GM21367 (cell line): ENCODE measurements at regions not wholly inside any gene's neighbourhood (a gene's known extent, or its start where the extent isn't known, plus 50 kb on each side); places are given as distances from the start of the nearest gene placed in this dataset.

Experiments used
- ATAC-seq: cut with Tn5 transposase; IDR thresholded peaks from one replicate; pipeline ENCODE4 v1.9.1; 2021; ENCODE audit not compliant: unreplicated experiment

DNA sequence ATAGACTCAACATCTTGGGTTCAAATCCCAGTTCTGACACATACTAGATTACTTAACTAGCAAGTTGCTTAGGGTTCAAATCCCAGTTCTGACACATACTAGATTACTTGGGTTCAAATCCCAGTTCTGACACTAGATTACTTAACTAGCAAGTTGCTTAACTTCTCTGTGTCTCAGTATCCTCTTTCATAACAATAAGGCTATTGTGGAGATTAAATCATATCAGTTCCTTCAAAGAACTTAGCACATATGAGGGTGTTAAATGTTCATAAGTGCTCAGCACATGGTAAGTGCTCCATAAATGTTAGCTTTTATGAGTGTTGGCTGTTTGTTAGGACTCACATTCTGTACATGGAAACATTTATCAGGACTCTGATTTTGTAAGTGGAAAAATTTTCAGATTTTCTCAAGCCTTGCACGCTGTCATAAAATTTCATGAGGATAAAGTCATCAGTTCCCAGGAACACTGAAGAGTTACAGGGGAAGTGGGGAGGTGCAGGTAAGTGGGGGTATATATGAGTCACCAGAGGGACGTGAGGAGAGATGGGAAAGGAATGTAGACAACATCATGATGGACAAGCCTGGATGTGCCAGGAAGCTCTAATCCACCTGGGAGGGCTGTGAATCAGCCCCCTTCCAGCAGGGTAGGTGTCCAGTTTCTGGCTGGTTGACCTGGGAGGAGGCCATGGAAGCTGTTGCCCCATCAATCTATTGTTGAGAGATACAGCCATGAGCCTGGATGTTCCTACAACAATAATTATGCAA lies 532.2 kb upstream of the WWC1 start:
- ATAC-seq, result no peak

DNA sequence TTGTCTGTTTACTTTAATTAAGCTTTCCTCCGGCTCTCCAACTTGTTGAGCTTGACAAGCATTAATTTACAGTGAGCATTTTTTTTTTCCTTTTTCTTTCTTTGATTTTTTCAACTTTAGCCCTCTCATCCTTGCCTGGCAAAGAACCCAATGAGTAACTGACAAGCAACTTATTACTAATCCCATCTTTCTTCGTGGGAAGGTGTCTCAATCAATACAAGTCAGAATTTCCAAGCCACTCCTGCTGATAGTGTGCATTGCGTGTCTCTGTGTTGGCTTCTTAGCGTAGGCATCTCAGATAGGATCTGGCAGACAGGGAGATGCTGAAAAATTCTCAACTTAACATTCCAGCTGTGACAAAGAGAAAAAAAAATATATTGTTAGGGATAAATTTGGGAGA lies 527.7 kb upstream of the WWC1 start:
- no peak for ATAC-seq

DNA sequence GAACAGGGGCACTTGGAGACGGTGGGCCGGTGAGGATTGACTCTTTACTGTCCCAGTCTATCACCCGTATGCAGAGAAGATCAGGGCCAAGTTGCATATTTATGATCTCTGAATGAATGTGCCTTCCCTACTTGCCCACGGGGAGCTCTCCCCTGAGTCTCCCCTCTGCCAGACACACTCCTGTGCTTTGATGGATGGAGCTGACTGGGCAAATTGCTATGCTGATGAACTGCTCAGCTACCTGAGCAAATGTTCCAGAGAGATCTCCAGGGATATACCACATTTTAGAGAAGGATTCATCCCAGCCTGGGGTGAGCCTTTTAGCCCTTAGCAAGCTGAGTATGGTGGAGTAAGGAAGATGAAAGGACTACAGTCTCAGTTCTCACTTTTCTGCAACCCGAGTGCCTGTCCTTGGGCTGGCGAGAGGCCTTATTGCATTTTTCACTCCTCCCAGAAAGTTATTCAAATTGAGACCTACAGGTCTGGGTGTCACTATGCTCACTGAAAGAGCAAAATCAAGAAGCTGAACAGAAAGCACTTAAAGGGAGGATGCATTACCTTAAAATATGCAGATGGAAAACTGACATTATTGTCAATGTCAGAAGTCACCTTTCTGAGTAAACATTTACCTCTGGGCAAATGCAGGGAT lies 526.7 kb upstream of the WWC1 start:
- ATAC-seq, result no peak

DNA sequence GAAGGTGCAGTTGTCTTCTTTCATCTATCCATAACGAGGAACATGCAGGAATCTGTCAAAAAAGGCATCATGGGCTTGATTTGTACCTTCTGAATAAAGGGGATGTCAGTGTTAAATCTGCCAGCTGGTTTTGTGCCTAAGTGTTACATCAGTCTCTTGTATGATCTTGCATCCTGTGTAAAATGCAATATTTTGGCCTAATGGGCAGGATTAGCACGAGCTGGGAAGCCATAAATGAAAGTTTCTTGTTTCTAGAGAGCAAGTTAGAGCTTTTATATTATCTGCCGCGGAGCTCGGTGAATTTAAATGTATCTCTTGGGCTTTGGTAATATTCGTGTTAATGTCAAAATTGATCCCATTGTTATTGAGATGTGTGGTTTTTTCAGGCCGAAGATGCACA lies 526.1 kb upstream of the WWC1 start:
- no peak for ATAC-seq

DNA sequence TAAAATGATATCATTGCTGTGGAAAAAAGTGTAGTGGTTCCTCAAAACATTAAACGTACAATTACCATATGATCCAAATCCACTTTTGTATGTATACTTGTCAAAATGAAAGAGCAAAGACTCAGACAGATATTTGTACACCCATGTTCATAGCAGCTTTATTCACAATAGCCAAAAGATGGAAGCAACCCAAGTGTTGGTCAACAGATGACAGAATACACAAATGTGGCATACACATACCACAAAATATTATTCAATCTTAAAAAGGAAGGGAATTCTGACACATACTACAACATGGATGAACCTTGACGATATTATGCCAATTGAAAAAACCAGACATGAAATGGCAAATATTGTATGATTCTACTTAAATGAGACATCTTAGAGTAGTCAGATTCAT lies 524.5 kb upstream of the WWC1 start:
- ATAC-seq, result no peak

DNA sequence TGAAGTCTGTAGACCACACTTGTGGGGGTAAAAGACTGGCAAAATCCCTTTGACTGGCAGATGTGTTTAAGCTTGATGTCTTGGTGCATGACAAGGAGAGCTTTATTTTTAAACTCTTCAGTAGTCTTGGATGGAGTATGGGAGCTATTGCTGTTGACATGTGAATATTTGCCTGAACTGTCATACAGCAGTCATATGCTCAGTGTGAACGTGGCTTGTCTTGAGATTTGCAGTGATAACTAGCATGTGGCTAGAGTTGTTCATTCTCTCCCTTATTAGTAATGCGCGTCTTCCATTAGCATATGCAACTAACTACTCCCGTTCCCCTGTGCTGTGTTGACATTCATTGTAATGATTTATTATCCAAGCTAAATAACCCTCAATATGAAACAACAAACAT lies 523.6 kb upstream of the WWC1 start:
- ATAC-seq, result no peak

DNA sequence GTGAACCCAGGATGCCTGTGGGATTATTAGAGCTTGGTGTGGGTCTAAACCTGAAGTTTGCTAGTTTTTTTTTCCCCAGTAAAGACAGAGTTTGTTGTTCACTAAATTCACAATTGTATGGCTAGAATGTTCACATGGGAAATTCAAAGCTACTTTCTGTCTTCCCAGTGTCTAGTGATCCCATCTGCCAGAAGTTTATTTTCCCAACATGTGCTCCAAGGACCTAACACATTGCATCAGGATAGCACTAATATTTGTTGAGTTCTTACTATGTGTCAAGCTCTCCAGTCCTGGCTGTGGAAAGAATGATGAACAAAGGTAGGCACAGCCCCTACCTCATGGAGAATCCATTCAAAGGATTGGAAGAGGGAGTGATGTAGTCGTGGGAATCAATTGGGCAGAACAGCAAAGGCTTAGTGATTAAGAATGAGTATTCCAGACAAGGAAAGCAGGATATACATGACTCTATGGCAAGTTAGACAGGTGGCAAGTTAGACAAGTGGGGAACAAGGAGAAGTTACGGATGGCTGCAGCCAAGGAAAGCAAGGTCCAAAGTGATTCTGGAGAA lies 521.5 kb upstream of the WWC1 start:
- ATAC-seq, result no peak

DNA sequence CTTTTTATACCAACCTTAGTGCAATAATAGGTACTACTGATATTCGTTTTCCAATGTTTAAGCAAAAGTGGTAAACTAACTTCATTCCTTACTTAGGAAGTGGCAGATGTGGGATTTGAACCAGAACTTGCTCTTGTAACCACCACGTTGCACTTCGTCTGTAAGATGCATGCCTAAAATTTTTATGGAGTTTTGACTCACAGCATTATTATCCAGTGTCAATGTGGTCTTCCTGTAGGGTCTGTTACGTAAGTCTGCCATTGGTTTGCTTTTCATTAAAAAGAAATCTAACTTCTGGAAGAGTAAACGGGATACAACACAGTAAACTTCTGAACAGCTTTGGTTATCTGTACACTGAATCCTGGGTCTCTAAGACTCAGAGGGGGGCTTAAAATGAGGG lies 521.0 kb upstream of the WWC1 start:
- ATAC-seq, result no peak

DNA sequence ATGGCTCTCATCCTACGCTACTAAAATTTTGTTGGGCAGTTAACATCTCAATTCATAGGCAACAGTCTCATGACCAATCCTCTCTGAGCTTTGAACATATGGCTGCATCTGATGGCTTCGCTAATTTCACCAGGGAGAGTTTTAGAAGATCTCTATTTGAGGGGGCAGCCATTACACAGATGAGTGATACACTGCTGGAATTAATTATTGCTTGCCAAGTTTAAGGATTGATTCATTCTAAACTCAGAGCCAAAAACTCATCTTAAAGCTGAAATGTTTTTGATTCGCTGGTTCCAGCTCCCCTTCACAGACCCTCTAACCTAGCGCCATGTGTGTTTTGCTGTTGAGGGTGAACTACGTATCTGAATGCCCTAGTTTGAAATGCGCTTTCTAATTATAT lies 519.9 kb upstream of the WWC1 start:
- ATAC-seq, result no peak

DNA sequence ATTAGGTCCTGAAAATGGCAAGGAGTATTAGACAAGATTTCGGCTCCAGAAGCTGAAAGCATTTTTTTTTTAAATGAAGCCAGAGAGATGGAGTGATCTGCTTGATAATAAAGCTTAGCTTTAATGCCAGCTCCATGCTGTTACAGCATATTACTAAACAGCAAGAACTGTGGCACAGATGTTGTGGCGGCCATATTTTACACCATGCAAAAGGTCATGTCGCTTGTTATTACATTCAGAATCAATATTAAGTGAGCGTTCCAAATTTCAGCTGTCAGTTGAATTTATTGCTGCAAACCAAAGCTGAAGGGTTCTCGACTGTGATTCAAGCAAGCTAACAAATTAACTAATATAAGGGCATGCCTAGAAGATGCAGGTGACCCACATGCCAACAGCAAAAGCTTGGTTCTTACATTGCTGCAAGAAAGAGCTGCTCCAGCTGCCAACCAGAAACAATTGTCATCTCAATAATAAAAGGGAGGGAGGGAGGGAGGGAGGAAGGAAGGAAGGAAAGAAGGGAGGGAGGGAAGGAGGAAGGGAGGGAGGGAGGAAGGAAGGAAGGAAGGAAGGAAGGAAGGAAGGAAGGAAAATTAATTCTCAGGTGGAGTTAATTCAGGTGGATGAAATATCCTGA lies 517.7 kb upstream of the WWC1 start:
- no peak for ATAC-seq

DNA sequence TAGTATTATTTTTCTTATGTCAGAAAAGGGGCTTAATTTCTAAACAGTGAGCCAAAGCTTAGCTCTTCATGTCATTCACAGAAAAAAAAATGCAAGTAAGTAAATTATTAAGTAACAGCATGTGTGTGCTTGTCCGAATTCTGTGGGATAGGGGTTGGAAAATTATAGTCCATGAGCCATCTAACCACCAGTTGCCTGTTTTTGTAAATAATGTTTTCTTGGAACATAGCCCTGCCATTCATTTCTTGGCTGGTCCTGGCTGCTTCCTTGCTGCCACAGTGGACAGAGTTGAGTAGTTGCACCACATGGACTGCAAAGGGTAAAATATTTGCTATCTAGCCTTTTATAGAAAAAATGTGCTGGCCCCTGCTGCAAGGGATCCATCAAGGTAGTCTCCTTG lies 513.7 kb upstream of the WWC1 start:
- ATAC-seq, result no peak

DNA sequence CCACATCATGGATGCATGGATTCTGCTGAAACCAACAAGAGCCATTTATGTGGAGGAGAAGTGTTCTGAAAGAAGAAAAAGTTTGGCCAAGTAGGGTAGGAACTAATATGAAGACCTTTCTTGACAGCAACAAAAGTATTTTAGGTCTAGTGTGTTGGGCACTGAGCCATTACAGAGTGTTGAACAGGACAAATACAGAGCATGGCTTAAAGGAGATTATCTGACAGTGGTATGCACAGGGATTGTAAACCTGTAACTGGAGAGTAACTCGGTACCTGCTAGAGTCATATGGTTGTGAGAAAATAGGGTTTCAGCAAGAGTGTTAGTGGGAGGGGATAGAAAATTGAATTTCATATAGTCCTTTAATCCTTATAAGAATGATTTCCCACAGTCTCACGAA lies 513.2 kb upstream of the WWC1 start:
- ATAC-seq, result no peak

DNA sequence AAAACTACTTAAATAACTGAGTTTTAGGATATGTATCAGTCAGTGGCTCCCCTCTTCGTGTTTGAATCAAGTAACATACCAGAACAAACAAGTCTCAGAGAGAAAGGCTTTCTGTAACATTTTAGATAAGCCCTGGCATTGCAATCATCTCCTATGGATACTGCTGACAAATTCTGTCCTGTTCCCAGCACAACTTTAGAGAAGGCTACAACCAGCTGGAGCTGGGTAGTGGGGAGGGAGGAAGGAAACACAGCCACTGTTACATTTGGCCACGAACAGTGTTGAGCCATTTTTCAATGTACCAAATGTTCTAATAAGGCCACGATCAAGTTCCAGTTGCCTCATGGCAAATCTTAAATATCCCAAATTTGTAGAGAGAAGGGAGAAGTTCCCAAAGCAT lies 511.8 kb upstream of the WWC1 start:
- no peak for ATAC-seq

DNA sequence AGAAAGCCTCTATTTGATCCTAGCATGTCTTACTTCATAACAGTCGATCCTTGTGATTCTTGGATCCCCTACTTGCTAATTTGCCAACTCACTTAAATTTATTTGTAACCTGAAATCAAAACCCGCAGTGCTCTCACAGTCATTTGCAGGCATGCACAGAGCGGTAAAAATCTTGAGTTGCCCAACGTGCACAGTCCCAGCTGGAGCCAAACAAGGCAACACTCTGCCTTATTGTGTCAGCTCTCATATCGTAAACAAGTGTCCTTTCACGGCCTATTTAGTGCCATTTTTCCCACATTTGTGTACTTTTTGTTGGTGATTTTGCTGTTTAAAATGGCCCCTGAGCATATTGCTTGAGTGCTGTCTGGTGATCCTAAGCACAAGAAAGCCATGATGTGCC lies 511.3 kb upstream of the WWC1 start:
- no peak for ATAC-seq

DNA sequence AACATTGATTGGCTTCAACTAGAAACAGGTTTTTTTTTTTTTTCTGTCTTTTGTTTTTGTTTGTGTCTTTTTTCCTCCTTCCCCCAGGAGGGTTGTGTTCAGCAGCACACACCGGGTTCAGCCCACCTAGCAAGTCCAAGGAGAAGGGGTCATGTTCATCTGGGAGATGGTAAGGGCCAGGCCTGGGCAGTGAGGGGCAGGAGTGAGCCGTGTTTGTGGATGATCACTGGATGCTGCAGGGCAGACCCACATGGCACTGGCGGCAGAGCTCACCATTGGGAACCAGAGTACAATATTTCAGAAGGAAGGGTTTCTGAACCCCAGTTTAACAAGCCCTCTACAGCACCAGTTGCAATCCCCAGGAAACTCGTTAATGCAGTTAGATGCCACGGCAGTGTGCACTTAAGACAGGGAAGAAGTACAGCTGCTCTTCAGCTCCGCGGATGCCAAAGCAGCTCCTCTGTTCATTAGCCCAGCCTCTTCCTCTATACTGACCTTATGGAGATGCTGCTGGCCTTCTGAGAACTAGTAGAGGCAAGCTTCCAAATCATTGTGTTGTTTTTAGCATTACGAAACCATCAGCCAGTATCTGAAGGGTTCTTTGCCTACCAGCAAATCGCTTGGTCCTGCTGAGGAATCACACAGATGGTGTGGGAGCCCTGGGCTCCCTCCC lies 508.2 kb upstream of the WWC1 start:
- ATAC-seq, result no peak

DNA sequence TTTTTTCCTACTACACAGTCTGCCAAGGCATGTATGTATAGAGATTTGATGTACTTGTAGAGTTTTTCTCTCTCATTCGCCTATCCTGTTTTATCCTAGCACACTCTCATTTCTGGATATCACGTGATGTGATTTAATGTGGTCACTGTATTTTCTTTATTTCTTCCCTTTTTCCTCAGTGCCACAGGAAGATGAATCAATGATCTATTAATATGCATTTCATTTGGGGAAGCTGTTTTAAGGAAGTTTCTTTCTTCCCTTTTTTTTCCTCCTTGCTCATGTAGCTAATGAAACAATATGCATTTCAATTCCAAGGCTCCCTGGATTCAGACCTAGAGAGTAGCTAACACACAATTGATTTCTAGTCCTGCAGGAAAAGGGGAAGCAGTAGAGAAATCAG lies 506.3 kb upstream of the WWC1 start:
- no peak for ATAC-seq

DNA sequence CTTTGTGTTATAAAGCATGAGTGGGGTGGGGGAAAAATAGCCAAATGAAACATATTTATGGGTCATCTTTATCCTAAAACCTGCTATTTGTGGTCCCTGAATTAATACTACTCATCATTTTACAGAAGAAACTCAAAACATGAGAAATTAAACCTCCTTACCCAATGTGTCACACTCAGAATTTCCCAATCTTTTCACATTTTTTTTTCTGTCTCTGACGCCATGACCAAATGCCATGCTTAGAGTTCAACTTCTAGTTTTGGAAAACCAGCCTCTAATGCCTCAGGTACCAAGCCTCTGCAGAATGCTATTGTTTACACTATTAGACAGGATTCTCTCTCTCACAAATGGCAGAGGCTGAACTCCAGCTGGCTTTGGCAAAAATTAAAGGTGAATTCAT lies 505.5 kb upstream of the WWC1 start:
- no peak for ATAC-seq

DNA sequence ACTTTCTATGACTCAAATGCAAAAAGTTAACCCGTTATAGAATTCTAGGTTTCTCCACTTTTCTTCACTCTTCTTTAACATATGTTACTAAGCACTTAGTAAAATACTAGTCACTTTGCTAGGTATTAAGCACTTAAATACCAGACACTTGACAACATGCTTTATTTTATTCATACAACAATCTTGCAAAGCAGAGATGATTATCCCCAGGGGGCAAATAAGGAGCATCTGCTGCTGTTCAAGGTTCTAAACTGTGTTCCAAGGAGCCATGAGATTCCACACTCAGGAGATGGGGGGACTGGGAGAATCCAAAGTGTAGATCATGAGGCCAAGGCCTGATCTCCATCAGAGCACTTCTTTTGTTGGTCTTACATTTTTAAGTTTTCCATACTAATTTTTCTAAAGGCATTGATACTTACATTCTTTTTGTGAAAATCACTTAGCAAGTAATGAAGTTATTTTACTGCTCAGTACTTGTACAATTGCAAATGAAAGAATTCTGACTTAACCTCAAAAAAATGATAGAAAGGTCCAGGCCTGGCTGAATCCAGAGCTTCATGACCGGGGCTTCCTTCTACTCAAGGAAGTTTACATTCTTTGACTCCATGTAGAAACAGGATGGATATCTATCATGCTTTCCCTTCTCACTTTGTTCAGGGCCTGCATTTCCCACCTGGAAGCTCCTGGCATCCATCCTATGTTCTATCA lies 504.4 kb upstream of the WWC1 start:
- no peak for ATAC-seq

DNA sequence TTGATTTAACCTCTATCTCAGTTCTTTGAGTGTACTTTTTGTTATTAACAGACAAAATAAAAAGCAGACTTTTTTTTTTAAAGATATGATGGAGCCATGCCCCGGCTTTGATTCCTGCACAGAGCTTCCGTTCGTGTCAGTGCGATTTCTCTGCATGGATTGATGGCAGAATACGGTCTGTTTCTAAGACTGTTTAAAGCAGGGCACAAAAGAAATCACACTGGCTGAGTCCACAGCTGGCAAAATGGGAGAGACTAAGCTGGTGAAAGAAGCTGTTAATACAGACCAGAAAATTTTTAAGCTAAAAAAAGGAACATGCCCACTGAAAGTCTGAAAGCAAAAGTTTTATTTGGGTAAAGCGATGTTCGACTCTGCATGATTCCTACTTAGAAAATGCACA lies 501.4 kb upstream of the WWC1 start:
- ATAC-seq, result no peak

DNA sequence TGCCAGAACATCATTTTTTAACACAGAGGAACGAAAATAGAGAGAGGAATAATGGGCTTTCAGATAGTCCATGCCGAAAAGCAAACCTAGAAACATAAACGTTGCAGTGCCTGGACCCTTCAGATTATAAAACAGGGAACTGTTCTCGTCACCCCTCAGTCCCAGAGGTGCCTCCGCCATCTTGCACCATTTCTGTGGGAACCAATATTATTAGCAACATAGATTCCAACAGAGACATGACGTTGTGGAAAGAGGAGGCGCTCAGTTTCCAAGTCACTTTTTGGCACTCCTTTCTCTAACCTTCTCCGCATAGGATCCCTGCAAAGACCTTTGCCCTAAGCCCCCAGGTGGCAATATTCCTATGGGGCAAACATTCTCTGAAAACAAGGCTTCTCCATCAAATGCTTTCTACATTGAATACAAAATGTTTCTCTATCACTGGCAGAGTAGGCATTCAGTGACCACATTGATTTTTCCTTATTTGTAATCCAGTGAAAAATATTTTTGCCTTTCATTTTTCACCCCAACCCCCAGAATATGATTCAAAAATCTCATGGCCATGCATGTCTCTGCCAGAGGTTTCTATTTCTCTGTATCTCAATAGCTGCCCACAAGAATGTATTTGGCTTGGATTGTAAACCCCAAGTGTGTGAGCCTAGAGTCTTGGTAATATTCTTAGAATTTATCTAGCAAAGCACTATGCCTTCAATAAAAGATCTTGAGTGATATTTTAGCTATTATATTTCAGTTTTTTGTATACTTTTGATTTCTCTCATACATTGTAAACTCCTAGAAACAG lies 500.8 kb upstream of the WWC1 start:
- ATAC-seq, result no peak
